OCI-LY7 (cell line): ENCODE measurements at regions not wholly inside any gene's neighbourhood (a gene's known extent, or its start where the extent isn't known, plus 50 kb on each side); places are given as distances from the start of the nearest gene placed in this dataset.

ENCODE experiments used
- BruUV-seq: library from RNA; stranded (reverse); fragments of 400-500 nt; replicated peaks from 2 replicates; lab custom pipeline; 2021; lab: Mats Ljungman, UMichigan
- CTCF ChIA-PET: fragments of 300-600 bp; sonication (Branson Sonifier 250); formaldehyde crosslinking; loops from one replicate; lab custom pipeline; 2022; ENCODE audit warnings: antibody characterized with exemption; ENCODE audit not compliant: unreplicated experiment; lab: Charles Lee
- POLR2A ChIA-PET: fragments of 300-600 bp; sonication (Branson Sonifier 250); formaldehyde crosslinking; loops from one replicate; lab custom pipeline; 2022; ENCODE audit warnings: antibody characterized with exemption; lab: Charles Lee
- DNase-seq: peaks from one replicate; pipeline ENCODE4 v3.0.0-alpha.2; 2015; ENCODE audit warnings: low spot score
- H2AFZ ChIP-seq: fragments of 200-600 bp; sonication (generic), shearing (Covaris generic); 2 replicates; pipeline ENCODE4 v1.6.1; 2014; ENCODE audit warnings: mild to moderate bottlenecking, antibody characterized with exemption, low read length, moderate library complexity
- H3K27ac ChIP-seq: fragments of 200-600 bp; sonication (generic); 2 replicates; pipeline ENCODE4 v1.5.1; 2014; ENCODE audit warnings: mixed run types, low read depth, mild to moderate bottlenecking, moderate library complexity, low read length, inconsistent platforms; ENCODE audit not compliant: poor library complexity, severe bottlenecking
- H3K36me3 ChIP-seq: fragments of 200-600 bp; sonication (generic); 2 replicates; pipeline ENCODE4 v1.6.1; 2014; ENCODE audit warnings: mild to moderate bottlenecking, antibody characterized with exemption, low read length, moderate library complexity, mixed read lengths; ENCODE audit not compliant: insufficient read depth
- H3K4me1 ChIP-seq: fragments of 200-600 bp; sonication (generic); 2 replicates; pipeline ENCODE4 v1.5.1; 2014; ENCODE audit warnings: mild to moderate bottlenecking, low read length; ENCODE audit not compliant: insufficient read depth, poor library complexity, severe bottlenecking
- H3K4me2 ChIP-seq: fragments of 200-600 bp; sonication (generic); 2 replicates; pipeline ENCODE4 v1.6.1; 2014; ENCODE audit warnings: mild to moderate bottlenecking, low read length
- H3K4me3 ChIP-seq: fragments of 200-600 bp; sonication (generic); 2 replicates; pipeline ENCODE4 v1.5.1; 2014; ENCODE audit warnings: mild to moderate bottlenecking, low read depth, low read length; ENCODE audit not compliant: poor library complexity, severe bottlenecking
- H3K79me2 ChIP-seq: fragments of 200-600 bp; sonication (generic); 2 replicates; pipeline ENCODE4 v1.6.1; 2016; ENCODE audit warnings: low read depth, mild to moderate bottlenecking, low read length, moderate library complexity, mixed read lengths; ENCODE audit not compliant: insufficient read depth
- H3K9me2 ChIP-seq: fragments of 200-600 bp; sonication (generic); 2 replicates; pipeline ENCODE4 v1.6.1; 2016; ENCODE audit warnings: mild to moderate bottlenecking, low read length, mixed read lengths; ENCODE audit not compliant: insufficient read depth
- H3K9me3 ChIP-seq: fragments of 200-600 bp; sonication (generic); 2 replicates; pipeline ENCODE4 v1.6.1; 2014; ENCODE audit warnings: mild to moderate bottlenecking, mixed run types, low read length, mixed read lengths
- H4K20me1 ChIP-seq: fragments of 200-600 bp; sonication (generic); 2 replicates; pipeline ENCODE4 v1.6.1; 2014; ENCODE audit warnings: mild to moderate bottlenecking, antibody characterized with exemption, low read length, moderate library complexity, mixed read lengths; ENCODE audit not compliant: insufficient read depth
- CTCF ChIP-seq: fragments of 200-600 bp; sonication (generic); conservative IDR thresholded peaks from 2 replicates; pipeline ENCODE4 v1.5.1; 2014; ENCODE audit warnings: mild to moderate bottlenecking, antibody characterized with exemption, low read length, moderate library complexity, mixed read lengths
- EZH2phosphoT487 ChIP-seq: fragments of 200-600 bp; sonication (generic); IDR thresholded peaks from 2 replicates; pipeline ENCODE4 v1.6.1; 2018; ENCODE audit warnings: low read depth, borderline replicate concordance, mild to moderate bottlenecking, mixed run types, antibody characterized with exemption, low read length, moderate library complexity, mixed read lengths
- intact Hi-C: fragments of 100-400 bp; cut with micrococcal nuclease; formaldehyde crosslinking; loops from one replicate; pipeline ENCODE4 v1.10.0; 2022; ENCODE audit not compliant: unreplicated experiment

GRCh38 chr2:7450188-7450832 lies 533.1 kb downstream of the RNF144A start:
- Histone ChIP-seq H4K20me1 (no peaks in the 10 kb centered on the region), H3K9me2 (no peaks in the 10 kb centered on the region), H3K9me3 (no peaks in the 10 kb centered on the region), H3K79me2 (no peaks in the 10 kb centered on the region), H2AFZ (peak overlapping the region; percentile 71; the same call in 1 of the 2 replicates), H3K27ac (no peak overlapping the region), H3K4me3 (no peak overlapping the region), H3K36me3 (no peaks in the 10 kb centered on the region), H3K4me2 (no peak overlapping the region), H3K4me1 (peaks cover 12% of the 10 kb centered on the region)
- BruUV-seq, result no TSS peak
- CTCF ChIA-PET, result no interaction called here
- no peak for DNase-seq
- intact Hi-C loops, result no loop called here
- TF ChIP-seq CTCF, result no peak
- TF ChIP-seq EZH2phosphoT487, result no peak
- POLR2A ChIA-PET, result interaction anchor here (0.6 kb wide), 1 partner anchor 16 kb away, joined by 8 read pairs; no protein-coding TSS in a partner anchor

- Histone ChIP-seq H3K9me2 (no peaks in the 10 kb centered on the region), H2AFZ (no peak overlapping the region), H3K9me3 (no peaks in the 10 kb centered on the region), H3K4me2 (no peak overlapping the region), H4K20me1 (no peaks in the 10 kb centered on the region), H3K79me2 (no peaks in the 10 kb centered on the region), H3K36me3 (no peaks in the 10 kb centered on the region), H3K4me3 (no peak overlapping the region), H3K27ac (no peak overlapping the region), H3K4me1 (peaks cover 17% of the 10 kb centered on the region)
- CTCF ChIA-PET, result no interaction called here
- no TSS peak for BruUV-seq
- POLR2A ChIA-PET, result interaction anchor here (0.6 kb wide), 1 partner anchor 16 kb away, joined by 8 read pairs; no protein-coding TSS in a partner anchor
- TF ChIP-seq EZH2phosphoT487 (no peak), CTCF (no peak)
- intact Hi-C loops, result no loop called here
- no peak for DNase-seq
These were observed 533.6 kb downstream of the RNF144A start for GRCh38 chr2:7450833-7451190.
